NB4 (cell line): ENCODE measurements at regions not wholly inside any gene's neighbourhood (a gene's known extent, or its start where the extent isn't known, plus 50 kb on each side); places are given as distances from the start of the nearest gene placed in this dataset.

Experiments used
- POLR2A ChIP-seq: IDR thresholded peaks from 2 replicates; pipeline ENCODE4 v1.6.1; 2011; ENCODE audit warnings: mild to moderate bottlenecking; ENCODE audit not compliant: insufficient read length; ENCODE audit errors: extremely low read depth
- TF ChIP-seq, protein P1 (sequence below): IDR thresholded peaks from one replicate; pipeline ENCODE4 v1.5.1; 2012; ENCODE audit warnings: low read depth, low read length

DNA sequence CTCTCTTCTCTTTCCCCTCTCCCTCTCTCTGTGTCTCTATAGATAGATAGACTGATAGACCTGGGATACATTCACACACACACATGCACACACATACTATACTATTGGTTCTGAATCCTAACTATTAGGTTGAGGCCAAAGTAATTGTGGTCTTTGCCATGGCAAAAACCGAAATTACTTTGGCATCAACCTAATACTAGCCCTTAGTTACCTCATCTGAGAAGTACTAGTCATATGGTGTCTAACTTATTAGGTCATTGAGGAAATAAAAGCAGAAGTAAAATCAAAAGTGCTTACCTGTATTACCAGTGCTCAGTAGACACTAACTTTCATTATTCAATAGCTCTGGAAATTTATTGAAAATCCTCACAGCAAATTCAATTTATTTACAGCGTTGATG, 451.5 kb downstream of the EPHA4 start:
- TF ChIP-seq, protein P1, sequence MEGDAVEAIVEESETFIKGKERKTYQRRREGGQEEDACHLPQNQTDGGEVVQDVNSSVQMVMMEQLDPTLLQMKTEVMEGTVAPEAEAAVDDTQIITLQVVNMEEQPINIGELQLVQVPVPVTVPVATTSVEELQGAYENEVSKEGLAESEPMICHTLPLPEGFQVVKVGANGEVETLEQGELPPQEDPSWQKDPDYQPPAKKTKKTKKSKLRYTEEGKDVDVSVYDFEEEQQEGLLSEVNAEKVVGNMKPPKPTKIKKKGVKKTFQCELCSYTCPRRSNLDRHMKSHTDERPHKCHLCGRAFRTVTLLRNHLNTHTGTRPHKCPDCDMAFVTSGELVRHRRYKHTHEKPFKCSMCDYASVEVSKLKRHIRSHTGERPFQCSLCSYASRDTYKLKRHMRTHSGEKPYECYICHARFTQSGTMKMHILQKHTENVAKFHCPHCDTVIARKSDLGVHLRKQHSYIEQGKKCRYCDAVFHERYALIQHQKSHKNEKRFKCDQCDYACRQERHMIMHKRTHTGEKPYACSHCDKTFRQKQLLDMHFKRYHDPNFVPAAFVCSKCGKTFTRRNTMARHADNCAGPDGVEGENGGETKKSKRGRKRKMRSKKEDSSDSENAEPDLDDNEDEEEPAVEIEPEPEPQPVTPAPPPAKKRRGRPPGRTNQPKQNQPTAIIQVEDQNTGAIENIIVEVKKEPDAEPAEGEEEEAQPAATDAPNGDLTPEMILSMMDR = no peak
- TF ChIP-seq POLR2A = no peak
